HCT116 (cell line): ENCODE measurements at regions not wholly inside any gene's neighbourhood (a gene's known extent, or its start where the extent isn't known, plus 50 kb on each side); places are given as distances from the start of the nearest gene placed in this dataset.
A peak's percentile ranks its signal among the peaks of the same experiment; 100 is the strongest.

Experiments used
- ATAC-seq: fragments of 200-7000 bp; cut with Tn5 transposase; 2 replicates; pipeline ENCODE4 v1.9.1; 2020; ENCODE audit warnings: mild to moderate bottlenecking, moderate library complexity
- BruUV-seq: library from RNA; stranded (reverse); fragments of 400-500 nt; replicated peaks from 2 replicates; lab custom pipeline; 2021; lab: Mats Ljungman, UMichigan
- CTCF ChIA-PET: fragments of 300-600 bp; sonication (Branson Sonifier 250); formaldehyde crosslinking; loops from one replicate; lab custom pipeline; 2021; ENCODE audit warnings: antibody characterized with exemption; lab: Charles Lee
- POLR2A ChIA-PET: fragments of 300-600, 350-600 bp; sonication (Branson Sonifier 250); formaldehyde crosslinking; loops from one replicate; lab custom pipeline; 2021; ENCODE audit warnings: antibody characterized with exemption; lab: Charles Lee
- RAD21 ChIA-PET, 2 experiments: fragments of 300-600 bp; sonication (Branson Sonifier 250); formaldehyde crosslinking; loops; one replicate each; lab custom pipeline; 2023; ENCODE audit warnings: low total read pairs in 2 of 2; ENCODE audit not compliant: uncharacterized antibody in 2 of 2, unreplicated experiment in 2 of 2, low non-redundant PET in 1 of 2; lab: Charles Lee
- DNase-seq: peaks from one replicate; pipeline ENCODE4 v3.0.0-alpha.2; 2010; ENCODE audit warnings: low read depth, low spot score
- H2AFZ ChIP-seq: fragments of 200-600 bp; shearing (Covaris generic), sonication (generic); 2 replicates; pipeline ENCODE4 v1.6.1; 2017; ENCODE audit warnings: low read depth, mixed run types, mixed read lengths, antibody characterized with exemption, low read length; ENCODE audit not compliant: poor library complexity, severe bottlenecking
- H3K27ac ChIP-seq: 2 replicates; pipeline ENCODE4 v1.5.1; 2012; ENCODE audit warnings: low read depth, low read length
- H3K27me3 ChIP-seq: fragments of 200-600 bp; sonication (generic); 2 replicates; pipeline ENCODE4 v1.6.1; 2016; ENCODE audit warnings: mixed run types, low read length, mixed read lengths; ENCODE audit not compliant: insufficient read depth
- H3K36me3 ChIP-seq, 2 experiments: fragments of 200-500 bp in 1 of 2; fragments of 200-600 bp in 1 of 2; sonication (Bioruptor generic) in 1 of 2; sonication (generic) in 1 of 2; 2 replicates each; pipeline versions ENCODE4 v1.5.1 to v1.6.1; 2014 to 2016; ENCODE audit warnings: low read length in 2 of 2, inconsistent platforms in 1 of 2, mixed read lengths in 1 of 2, mixed run types in 1 of 2; ENCODE audit not compliant: insufficient read depth in 2 of 2, control insufficient read depth in 1 of 2
- H3K4me1 ChIP-seq, 2 experiments: fragments of 200-600 bp in 1 of 2; sonication (generic) in 1 of 2; 2 replicates each; pipeline versions ENCODE4 v1.5.1 to v1.6.1; 2012 to 2017; ENCODE audit warnings: low read length in 2 of 2, inconsistent platforms in 1 of 2, mild to moderate bottlenecking in 1 of 2, mixed read lengths in 1 of 2, mixed run types in 1 of 2, moderate library complexity in 1 of 2; ENCODE audit not compliant: insufficient read depth in 2 of 2, control insufficient read depth in 1 of 2
- H3K4me2 ChIP-seq: fragments of 200-600 bp; sonication (generic); 2 replicates; pipeline ENCODE4 v1.6.1; 2017; ENCODE audit warnings: mixed run types, low read length, mixed read lengths
- H3K4me3 ChIP-seq, 2 experiments: fragments of 200-600 bp in 1 of 2; sonication (generic) in 1 of 2; replicated peaks in 1 of 2; 2 replicates each; pipeline ENCODE4 v1.5.1; 2011 to 2016; ENCODE audit warnings: low read length in 2 of 2, control low read depth in 1 of 2, low read depth in 1 of 2, mild to moderate bottlenecking in 1 of 2, mixed read lengths in 1 of 2, mixed run types in 1 of 2
- H3K79me2 ChIP-seq: fragments of 200-600 bp; sonication (generic); 2 replicates; pipeline ENCODE4 v1.6.1; 2017; ENCODE audit warnings: mild to moderate bottlenecking, mixed run types, low read length, moderate library complexity, mixed read lengths; ENCODE audit not compliant: insufficient read depth
- H3K9ac ChIP-seq: fragments of 200-600 bp; sonication (generic); 2 replicates; pipeline ENCODE4 v1.6.1; 2016; ENCODE audit warnings: low read length, mixed read lengths
- H3K9me2 ChIP-seq: fragments of 200-600 bp; sonication (generic), shearing (Covaris generic); 2 replicates; pipeline ENCODE4 v1.6.1; 2017; ENCODE audit warnings: mixed run types, mild to moderate bottlenecking, moderate library complexity; ENCODE audit not compliant: insufficient read depth
- H3K9me3 ChIP-seq, 2 experiments: fragments of 200-500 bp in 1 of 2; fragments of 200-600 bp in 1 of 2; sonication (Bioruptor generic) in 1 of 2; sonication (generic) in 1 of 2; 2 replicates each; pipeline ENCODE4 v1.6.1; 2014 to 2017; ENCODE audit warnings: low read length in 2 of 2, mixed read lengths in 2 of 2, inconsistent platforms in 1 of 2, low read depth in 1 of 2, mild to moderate bottlenecking in 1 of 2, mixed run types in 1 of 2, moderate library complexity in 1 of 2; ENCODE audit not compliant: control insufficient read depth in 1 of 2, insufficient read depth in 1 of 2
- H4K20me1 ChIP-seq: fragments of 200-600 bp; sonication (generic), shearing (Covaris generic); 2 replicates; pipeline ENCODE4 v1.6.1; 2017; ENCODE audit warnings: mixed run types, mild to moderate bottlenecking, moderate library complexity; ENCODE audit not compliant: insufficient read depth
- CTCF ChIP-seq, 3 experiments: fragments of 200-600 bp in 1 of 3; sonication (generic) in 1 of 3; IDR thresholded peaks in 2 of 3; conservative IDR thresholded peaks in 1 of 3; 2 replicates each; pipeline ENCODE4 v1.5.1; 2012 to 2017; ENCODE audit warnings: low read depth in 2 of 3, low read length in 2 of 3, antibody characterized with exemption in 1 of 3, borderline replicate concordance in 1 of 3, control low read depth in 1 of 3, mild to moderate bottlenecking in 1 of 3, mixed read lengths in 1 of 3, mixed run types in 1 of 3, moderate library complexity in 1 of 3; ENCODE audit not compliant: insufficient read depth in 1 of 3
- RAD21 ChIP-seq: IDR thresholded peaks from 2 replicates; pipeline ENCODE4 v1.6.1; 2012; ENCODE audit warnings: low read depth, mild to moderate bottlenecking
- SP1 ChIP-seq: IDR thresholded peaks from 2 replicates; pipeline ENCODE4 v1.6.1; 2012; ENCODE audit warnings: low read depth
- SRF ChIP-seq: IDR thresholded peaks from 2 replicates; pipeline ENCODE4 v1.6.1; 2012; ENCODE audit warnings: low read depth
- intact Hi-C: fragments of 100-400 bp; cut with micrococcal nuclease; formaldehyde crosslinking; loops from 2 replicates; pipeline ENCODE4 v1.10.0; 2022

- RAD21 ChIA-PET = interaction anchor here (0.6 to 1.1 kb wide), 4 partner anchors 77 to 311 kb away, joined by 3 read pairs; no protein-coding TSS in a partner anchor
- no peaks in the 10 kb centered on the region for H3K79me2 ChIP-seq
- no peaks in the 10 kb centered on the region for H4K20me1 ChIP-seq
- CTCF ChIA-PET = interaction anchor here (0.9 to 2.4 kb wide), 9 partner anchors 75 to 440 kb away, joined by 3 to 21 read pairs (median 3); no protein-coding TSS in a partner anchor
- no peaks in the 10 kb centered on the region for H3K36me3 ChIP-seq
- H3K4me2 ChIP-seq = no peak overlapping the region
- BruUV-seq = no TSS peak
- TF ChIP-seq CTCF (IDR thresholded peaks at IDR 0.05 in 2 of 3, conservative IDR thresholded peaks at IDR 0.05 in 1 of 3; ENCODE audit: borderline replicate concordance in 1 of 3, insufficient read depth in 1 of 3, low read depth in 2 of 3, low read length in 2 of 3) (peak; percentile 27 to 52 (median 48); a peak in 4 of 6 replicates), SRF (no peak), RAD21 (peak; percentile 71)
- TF ChIP-seq, all 23 proteins: peak for 2
- Histone ChIP-seq H3K4me3 (no peak overlapping the region), H3K9me3 (no peaks in the 10 kb centered on the region), H2AFZ (peak overlapping the region; percentile 2), H3K27me3 (no peaks in the 10 kb centered on the region), H3K4me1 (no peaks in the 10 kb centered on the region), H3K27ac (no peak overlapping the region), H3K9ac (no peak overlapping the region), H3K9me2 (no peaks in the 10 kb centered on the region)
- ATAC-seq (peak; percentile 62), DNase-seq (no peak)
- intact Hi-C loops = loop anchor here (1.0 to 5.0 kb wide), 2 partner anchors 297 to 311 kb away; no protein-coding TSS in a partner anchor
- POLR2A ChIA-PET = no interaction called here
Measured at GRCh38 chr3:7800006-7800780, 701.4 kb upstream of the LMCD1 start.

GRCh38 chr3:7812490-7812889, 689.1 kb upstream of the LMCD1 start:
- H3K9ac ChIP-seq = no peak overlapping the region
- BruUV-seq = no TSS peak
- H3K4me2 ChIP-seq = no peak overlapping the region
- no peak for TF ChIP-seq SP1
- ChIA-PET RAD21 (no interaction called here), POLR2A (no interaction called here), CTCF (no interaction called here)
- no peaks in the 10 kb centered on the region for H3K36me3 ChIP-seq
- no peak for ATAC-seq
- no peaks in the 10 kb centered on the region for H3K27me3 ChIP-seq
- DNase-seq = no peak
- H4K20me1 ChIP-seq = no peaks in the 10 kb centered on the region
- H3K4me3 ChIP-seq = no peak overlapping the region
- no peaks in the 10 kb centered on the region for H3K79me2 ChIP-seq
- intact Hi-C loops = no loop called here
- H3K27ac ChIP-seq = no peak overlapping the region
- no peaks in the 10 kb centered on the region for H3K9me3 ChIP-seq
- no peaks in the 10 kb centered on the region for H3K4me1 ChIP-seq
- no peaks in the 10 kb centered on the region for H3K9me2 ChIP-seq
- H2AFZ ChIP-seq = no peak overlapping the region
